22Rv1 (cell line): ENCODE measurements at regions not wholly inside any gene's neighbourhood (a gene's known extent, or its start where the extent isn't known, plus 50 kb on each side); places are given as distances from the start of the nearest gene placed in this dataset.
"Not testable (repeated sequence)": the region's sequence is repeated elsewhere in the genome, so short reads cannot be mapped to it uniquely, and the experiment has no call there.

ENCODE experiments used
- H3K27ac ChIP-seq: fragments of 450-650 bp; 2 replicates; pipeline ENCODE4 v1.5.1; 2017
- CTCF ChIP-seq: fragments of 450-650 bp; IDR thresholded peaks from 2 replicates; pipeline ENCODE4 v1.5.1; 2017; ENCODE audit warnings: mild to moderate bottlenecking
- ZFX ChIP-seq: fragments of 450-650 bp; IDR thresholded peaks from 2 replicates; pipeline ENCODE4 v1.6.1; 2017; ENCODE audit warnings: antibody characterized with exemption, borderline replicate concordance

GRCh38 chr20:11178946-11179654 lies 505.3 kb upstream of the JAG1 start:
- no peak overlapping the region for H3K27ac ChIP-seq

GRCh38 chr20:11180186-11180585 lies 506.4 kb upstream of the JAG1 start:
- TF ChIP-seq ZFX (no peak), CTCF (no peak)
- no peak overlapping the region for H3K27ac ChIP-seq

More at GRCh38 chr20:11178946-11179654, 505.3 kb upstream of the JAG1 start:
- TF ChIP-seq CTCF (no peak), ZFX (no peak)

DNA sequence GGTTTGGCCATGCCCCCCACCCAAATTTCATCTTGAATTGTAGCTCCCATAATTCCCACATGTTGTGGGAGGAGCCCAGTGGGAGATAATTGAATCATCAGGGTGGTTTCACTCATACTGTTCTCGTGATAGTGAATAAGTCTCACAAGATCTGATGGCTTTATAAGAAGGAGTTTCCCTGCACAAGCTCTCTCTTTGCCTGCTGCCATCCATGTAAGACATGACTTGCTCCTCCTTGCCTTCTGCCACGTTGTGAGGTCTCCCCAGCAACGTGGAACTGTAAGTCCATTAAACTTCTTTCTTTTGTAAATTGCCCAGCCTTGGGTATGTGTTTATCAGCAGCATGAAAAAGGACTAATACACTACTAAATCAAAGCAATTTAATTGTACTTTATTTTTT lies 507.3 kb upstream of the JAG1 start:
- not testable (repeated sequence) for H3K27ac ChIP-seq

GRCh38 chr20:11181966-11182365 lies 508.2 kb upstream of the JAG1 start:
- TF ChIP-seq ZFX (no peak), CTCF (no peak)
- no peak overlapping the region for H3K27ac ChIP-seq

- H3K27ac ChIP-seq: no peak overlapping the region
- TF ChIP-seq CTCF (no peak), ZFX (no peak)
Measured at GRCh38 chr20:11182720-11183119, 508.9 kb upstream of the JAG1 start.

- no peak overlapping the region for H3K27ac ChIP-seq
- no peak for TF ChIP-seq CTCF
- no peak for TF ChIP-seq ZFX
Measured at GRCh38 chr20:11186301-11187008, 512.7 kb upstream of the JAG1 start.

DNA sequence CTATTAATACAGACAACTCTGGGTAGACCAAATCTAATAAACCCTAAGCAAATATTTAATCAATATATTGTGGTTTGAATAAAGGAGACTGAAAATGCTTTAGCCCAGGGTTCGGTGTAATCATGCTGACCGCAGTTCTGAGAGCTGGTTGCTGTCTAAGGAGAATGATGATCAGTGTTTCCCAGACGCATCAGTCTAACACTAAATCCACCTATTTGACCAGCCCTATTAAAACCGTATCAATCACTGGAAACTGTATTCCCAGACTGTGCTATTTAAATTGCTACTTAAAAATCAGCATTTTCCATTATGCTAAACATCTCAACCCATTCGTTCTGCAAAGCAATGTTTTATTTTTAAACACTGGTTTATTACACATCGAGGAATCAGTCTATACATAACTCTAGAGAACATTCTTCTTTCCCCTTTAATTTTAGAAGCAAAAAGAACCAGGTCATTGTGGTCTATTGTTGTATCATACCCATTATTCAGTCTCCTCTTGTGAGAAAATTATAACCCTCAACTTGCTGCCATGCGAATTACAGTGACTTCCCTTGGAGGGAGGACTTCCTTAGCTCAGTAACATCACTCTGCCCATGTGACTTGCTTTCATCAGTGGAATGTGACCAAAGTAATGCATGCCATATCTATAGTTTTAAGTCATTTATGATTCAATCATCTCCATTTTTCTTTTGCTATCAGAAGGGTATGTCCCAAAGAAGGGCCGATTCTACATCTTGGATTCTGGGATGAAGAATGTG lies 515.2 kb upstream of the JAG1 start:
- H3K27ac ChIP-seq: no peak overlapping the region
- no peak for TF ChIP-seq ZFX
- no peak for TF ChIP-seq CTCF
